Colonic mucosa (tissue), 4 donors: ENCODE measurements at regions not wholly inside any gene's neighbourhood (a gene's known extent, or its start where the extent isn't known, plus 50 kb on each side); places are given as distances from the start of the nearest gene placed in this dataset.

Experiments used
- DNase-seq: peaks from one replicate; pipeline ENCODE4 v3.0.0-alpha.2; 2020
- H3K27ac ChIP-seq: fragments of 200-600 bp; one replicate; pipeline ENCODE4 v1.8.0; 2021
- H3K27me3 ChIP-seq: fragments of 200-600 bp; one replicate; pipeline ENCODE4 v1.8.0; 2021
- H3K36me3 ChIP-seq: fragments of 200-600 bp; one replicate; pipeline ENCODE4 v1.8.0; 2021
- H3K4me1 ChIP-seq: fragments of 200-600 bp; one replicate; pipeline ENCODE4 v1.8.0; 2021; ENCODE audit warnings: mild to moderate bottlenecking
- H3K4me3 ChIP-seq: fragments of 200-600 bp; one replicate; pipeline ENCODE4 v1.8.0; 2021
- H3K9ac ChIP-seq, 2 donors: one replicate each; pipeline ENCODE4 v1.7.0; 2013; ENCODE audit warnings: control low read depth in 2 of 2, low read depth in 2 of 2, low read length in 2 of 2
- H3K9me3 ChIP-seq: fragments of 200-600 bp; one replicate; pipeline ENCODE4 v1.8.0; 2021
- CTCF ChIP-seq: fragments of 200-600 bp; IDR thresholded peaks from one replicate; pipeline ENCODE4 v1.8.0; 2022; ENCODE audit warnings: antibody characterized with exemption, mild to moderate bottlenecking
- intact Hi-C: fragments of 100-400 bp; cut with DNase I; formaldehyde crosslinking; loops from one replicate; pipeline ENCODE4 v1.14.1; 2022
- donor health status: healthy.
- donor health status: DM: no; HTN: no; CAD: no.
- donor health status: DM: no; HTN: no; CAD: no.

DNA sequence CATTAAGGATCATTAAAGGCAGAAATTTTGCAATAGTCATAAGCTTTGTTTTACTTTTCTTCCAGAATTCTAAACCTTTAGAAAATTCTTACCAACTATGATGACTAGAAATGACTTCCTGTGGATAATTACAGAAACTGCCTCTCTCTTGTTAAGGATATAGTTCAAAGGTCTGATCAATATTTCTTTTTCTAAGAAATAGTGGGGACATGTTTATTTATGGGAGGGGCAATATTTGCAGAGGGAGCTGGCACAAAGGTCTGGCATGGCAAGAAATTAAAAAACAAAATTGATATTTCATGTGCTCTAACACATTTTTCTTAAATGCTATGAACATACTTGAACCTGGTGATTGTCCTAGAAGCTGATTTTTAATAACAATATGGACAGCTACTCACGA is 448.9 kb downstream of the KCTD8 start:
- H3K27me3 ChIP-seq: no peaks in the 10 kb centered on the region
- intact Hi-C loops: no loop called here
- DNase-seq: no peak

GRCh38 chr4:44002368-44002767 is 446.2 kb downstream of the KCTD8 start:
- intact Hi-C loops: no loop called here

More for the DNA sequence above, 448.9 kb downstream of the KCTD8 start:
- Histone ChIP-seq H3K4me3 (no peak overlapping the region), H3K27ac (no peak overlapping the region), H3K9ac (no peak overlapping the region), H3K36me3 (no peaks in the 10 kb centered on the region), H3K9me3 (no peaks in the 10 kb centered on the region), H3K4me1 (no peaks in the 10 kb centered on the region)
- TF ChIP-seq CTCF: no peak

GRCh38 chr4:44016570-44017421 is 431.8 kb downstream of the KCTD8 start:
- Histone ChIP-seq H3K36me3 (no peaks in the 10 kb centered on the region), H3K9ac (no peak overlapping the region), H3K27me3 (no peaks in the 10 kb centered on the region), H3K4me1 (no peaks in the 10 kb centered on the region), H3K4me3 (no peak overlapping the region), H3K27ac (no peak overlapping the region), H3K9me3 (no peaks in the 10 kb centered on the region)
- intact Hi-C loops: no loop called here
- TF ChIP-seq CTCF: no peak
- no peak for DNase-seq

More at GRCh38 chr4:44002368-44002767, 446.2 kb downstream of the KCTD8 start:
- H3K4me1 ChIP-seq: no peaks in the 10 kb centered on the region
- no peak for DNase-seq
- no peaks in the 10 kb centered on the region for H3K27me3 ChIP-seq
- no peak overlapping the region for H3K9ac ChIP-seq
- no peak for TF ChIP-seq CTCF
- no peaks in the 10 kb centered on the region for H3K36me3 ChIP-seq
- H3K27ac ChIP-seq: no peak overlapping the region
- no peaks in the 10 kb centered on the region for H3K9me3 ChIP-seq
- no peak overlapping the region for H3K4me3 ChIP-seq

- no peaks in the 10 kb centered on the region for H3K4me1 ChIP-seq
- no peak for DNase-seq
- H3K4me3 ChIP-seq: no peak overlapping the region
- no peaks in the 10 kb centered on the region for H3K9me3 ChIP-seq
- H3K9ac ChIP-seq: no peak overlapping the region
- TF ChIP-seq CTCF: no peak
- no peak overlapping the region for H3K27ac ChIP-seq
- H3K27me3 ChIP-seq: no peaks in the 10 kb centered on the region
- H3K36me3 ChIP-seq: no peaks in the 10 kb centered on the region
- intact Hi-C loops: no loop called here
These were observed 431.2 kb downstream of the KCTD8 start for GRCh38 chr4:44017422-44017739.

- Histone ChIP-seq H3K4me3 (no peak overlapping the region), H3K9me3 (no peaks in the 10 kb centered on the region), H3K27me3 (no peaks in the 10 kb centered on the region), H3K9ac (no peak overlapping the region), H3K4me1 (no peaks in the 10 kb centered on the region), H3K36me3 (no peaks in the 10 kb centered on the region), H3K27ac (no peak overlapping the region)
- no peak for DNase-seq
- intact Hi-C loops: no loop called here
- TF ChIP-seq CTCF: no peak
These were observed 428.9 kb downstream of the KCTD8 start for GRCh38 chr4:44019721-44020120.
